Astrocyte (in vitro differentiated cells and primary cell): ENCODE measurements at regions not wholly inside any gene's neighbourhood (a gene's known extent, or its start where the extent isn't known, plus 50 kb on each side); places are given as distances from the start of the nearest gene placed in this dataset.

Experiments
- CTCF ChIP-seq: IDR thresholded peaks from 2 replicates; pipeline ENCODE4 v1.5.1; 2011; ENCODE audit warnings: low read depth, mild to moderate bottlenecking, inconsistent platforms, low read length, moderate library complexity; ENCODE audit not compliant: insufficient read depth
- EZH2 ChIP-seq: IDR thresholded peaks from 2 replicates; pipeline ENCODE4 v1.6.1; 2012; ENCODE audit warnings: mild to moderate bottlenecking, low read length, inconsistent platforms; ENCODE audit not compliant: insufficient read depth

DNA sequence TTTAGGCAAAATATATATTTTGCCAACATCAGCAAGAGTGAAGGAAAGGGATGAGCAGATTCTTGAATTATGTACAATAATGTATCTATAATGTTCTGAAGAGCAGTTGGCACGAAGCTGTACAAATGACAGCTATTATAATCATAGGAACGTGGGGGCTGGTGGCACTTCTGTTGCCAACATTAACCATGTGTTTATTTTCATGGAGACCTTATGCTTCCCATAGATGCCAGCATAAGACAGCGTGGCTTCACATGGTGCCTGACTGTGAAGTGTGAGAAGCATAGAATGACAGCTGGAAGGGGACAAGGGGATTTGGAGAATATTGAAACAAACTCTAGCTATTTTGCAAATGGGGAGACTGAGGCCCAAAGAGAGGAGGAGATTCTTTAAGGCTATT lies 52.6 kb upstream of the ATP10B start:
- TF ChIP-seq CTCF (no peak), EZH2 (no peak)
